B cell (primary cell): ENCODE measurements at regions not wholly inside any gene's neighbourhood (a gene's known extent, or its start where the extent isn't known, plus 50 kb on each side); places are given as distances from the start of the nearest gene placed in this dataset.

Experiments
- ATAC-seq: fragments of 200-7000 bp; cut with Tn5 transposase; one replicate; pipeline ENCODE4 v1.10.0; 2021; ENCODE audit warnings: low read depth, mild to moderate bottlenecking, moderate number of reproducible peaks, moderate library complexity
- CTCF ChIA-PET: fragments of 350-600 bp; sonication (Branson Sonifier 250); formaldehyde crosslinking; loops from one replicate; lab custom pipeline; 2021; ENCODE audit warnings: antibody characterized with exemption, inconsistent platforms; lab: Charles Lee
- POLR2A ChIA-PET: fragments of 350-600 bp; sonication (Branson Sonifier 250); formaldehyde crosslinking; loops from one replicate; lab custom pipeline; 2021; ENCODE audit warnings: antibody characterized with exemption; lab: Charles Lee
- DNase-seq: peaks from one replicate; pipeline ENCODE4 v3.0.0; 2013
- H2AFZ ChIP-seq: 2 replicates; pipeline ENCODE4 v1.6.1; 2012; ENCODE audit warnings: mild to moderate bottlenecking, low read depth, low read length; ENCODE audit not compliant: insufficient read depth, poor library complexity, severe bottlenecking
- H3K27ac ChIP-seq, 2 donors: 1 replicate in 1 of 2; 2 replicates in 1 of 2; pipeline ENCODE4 v1.5.1; 2012 to 2013; ENCODE audit warnings: low read length in 2 of 2, mild to moderate bottlenecking in 2 of 2, moderate library complexity in 1 of 2
- H3K27me3 ChIP-seq, 4 experiments: fragments of 200-600 bp in 1 of 4; sonication (generic) in 1 of 4; replicated peaks in 1 of 4; 1 replicate in 2 of 4; 2 replicates in 2 of 4; pipeline versions ENCODE4 v1.6.1 to v1.7.0; 2013 to 2016; ENCODE audit warnings: low read length in 3 of 4, mild to moderate bottlenecking in 2 of 4, mixed read lengths in 1 of 4, moderate library complexity in 1 of 4; ENCODE audit not compliant: insufficient read depth in 4 of 4, control insufficient read depth in 3 of 4; ENCODE audit errors: control extremely low read depth in 1 of 4
- H3K36me3 ChIP-seq, 2 experiments: replicated peaks in 1 of 2; 1 replicate in 1 of 2; 2 replicates in 1 of 2; pipeline versions ENCODE4 v1.6.1 to v1.7.1; 2013; ENCODE audit warnings: low read length in 1 of 2; ENCODE audit not compliant: insufficient read depth in 2 of 2, control insufficient read depth in 1 of 2; ENCODE audit errors: control extremely low read depth in 1 of 2, extremely low read depth in 1 of 2
- H3K4me1 ChIP-seq, 2 donors: fragments of 200-600 bp in 1 of 2; sonication (generic) in 1 of 2; 1 replicate in 1 of 2; 2 replicates in 1 of 2; pipeline versions ENCODE4 v1.5.1 to v1.6.1; 2013 to 2017; ENCODE audit warnings: low read length in 2 of 2; ENCODE audit not compliant: control insufficient read depth in 2 of 2, insufficient read depth in 2 of 2
- H3K4me2 ChIP-seq: replicated peaks from 2 replicates; pipeline ENCODE3; 2012; ENCODE audit warnings: mild to moderate bottlenecking, low read depth, low read length; ENCODE audit not compliant: poor library complexity, severe bottlenecking
- H3K4me3 ChIP-seq, 5 experiments: fragments of 200-600 bp in 1 of 5; sonication (generic) in 1 of 5; 1 replicate in 3 of 5; 2 replicates in 2 of 5; pipeline versions ENCODE4 v1.5.1 to v1.7.0; 2011 to 2016; ENCODE audit warnings: low read length in 4 of 5, mild to moderate bottlenecking in 4 of 5, low read depth in 2 of 5, control low read depth in 1 of 5, moderate library complexity in 1 of 5; ENCODE audit not compliant: insufficient read depth in 1 of 5; ENCODE audit errors: control extremely low read depth in 1 of 5, extremely low read depth in 1 of 5
- H3K79me2 ChIP-seq: fragments of 200-600 bp; sonication (generic); one replicate; pipeline ENCODE4 v1.6.0; 2016; ENCODE audit warnings: low read length; ENCODE audit not compliant: control insufficient read depth, insufficient read depth
- H3K9ac ChIP-seq: fragments of 200-600 bp; sonication (generic); 2 replicates; pipeline ENCODE4 v1.6.1; 2017; ENCODE audit warnings: mild to moderate bottlenecking, low read length, moderate library complexity
- H3K9me3 ChIP-seq, 3 donors: one replicate each; pipeline versions ENCODE4 v1.6.1 to v1.7.1; 2013; ENCODE audit warnings: low read length in 2 of 3; ENCODE audit not compliant: control insufficient read depth in 2 of 3, insufficient read depth in 1 of 3; ENCODE audit errors: control extremely low read depth in 1 of 3
- H4K20me1 ChIP-seq: 2 replicates; pipeline ENCODE4 v1.6.0; 2012; ENCODE audit warnings: mild to moderate bottlenecking, low read length; ENCODE audit not compliant: insufficient read depth, control insufficient read depth, poor library complexity, severe bottlenecking
- H3K27ac Mint-ChIP-seq: one replicate; pipeline ENCODE4 v1.8.0; 2021; ENCODE audit warnings: mixed read lengths
- H3K27me3 Mint-ChIP-seq: one replicate; pipeline ENCODE4 v1.8.0; 2021; ENCODE audit warnings: mixed read lengths
- H3K4me1 Mint-ChIP-seq: one replicate; pipeline ENCODE4 v1.8.0; 2021; ENCODE audit warnings: mixed read lengths
- H3K4me3 Mint-ChIP-seq: one replicate; pipeline ENCODE4 v1.8.0; 2021; ENCODE audit warnings: mixed read lengths
- H3K9me3 Mint-ChIP-seq: one replicate; pipeline ENCODE4 v1.8.0; 2022; ENCODE audit warnings: mixed read lengths; ENCODE audit not compliant: insufficient read depth
- CTCF ChIP-seq: fragments of 200-600 bp; IDR thresholded peaks from one replicate; pipeline ENCODE4 v1.8.0; 2022; ENCODE audit warnings: antibody characterized with exemption, mild to moderate bottlenecking
- EZH2 ChIP-seq: IDR thresholded peaks from 2 replicates; pipeline ENCODE4 v1.6.1; 2012; ENCODE audit warnings: borderline replicate concordance, low read depth, mild to moderate bottlenecking, moderate library complexity, low read length; ENCODE audit not compliant: insufficient read depth, poor library complexity, severe bottlenecking
- WGBS: methylation state at CpG from one replicate; pipeline ENCODE4 v1.1.5; 2013; ENCODE audit warnings: missing lambda C conversion rate; ENCODE audit not compliant: insufficient coverage; 5-methylcytosine and 5-hydroxymethylcytosine counted together
- intact Hi-C: fragments of 100-400 bp; cut with micrococcal nuclease; formaldehyde crosslinking; loops from one replicate; pipeline ENCODE4 v1.10.0; 2022

- no peaks in the 10 kb centered on the region for H4K20me1 ChIP-seq
- intact Hi-C loops: no loop called here
- no peaks in the 10 kb centered on the region for H3K4me1 Mint-ChIP-seq
- no peaks in the 10 kb centered on the region for H3K79me2 ChIP-seq
- peaks cover 0 to 6% (median 0%) of the 10 kb centered on the region in 3 donors for H3K9me3 ChIP-seq
- H3K27ac ChIP-seq: no peak overlapping the region
- ATAC-seq: no peak
- H3K4me3 Mint-ChIP-seq: no peak overlapping the region
- TF ChIP-seq CTCF (no peak), EZH2 (no peak)
- peaks cover 14% of the 10 kb centered on the region for H3K27me3 Mint-ChIP-seq
- H3K4me1 ChIP-seq: no peaks in the 10 kb centered on the region
- WGBS: 84% methylated on average over 2 of the region's 9 CpGs
- ChIA-PET CTCF (no interaction called here), POLR2A (no interaction called here)
- no peak for DNase-seq
- no peaks in the 10 kb centered on the region for H3K36me3 ChIP-seq
- no peak overlapping the region for H3K9ac ChIP-seq
- peaks cover 0 to 2% (median 0%) of the 10 kb centered on the region in 4 experiments for H3K27me3 ChIP-seq
- no peaks in the 10 kb centered on the region for H3K9me3 Mint-ChIP-seq
- H3K27ac Mint-ChIP-seq: no peak overlapping the region
- no peak overlapping the region for H3K4me2 ChIP-seq
- no peak overlapping the region for H2AFZ ChIP-seq
- no peak overlapping the region for H3K4me3 ChIP-seq
Measured at GRCh38 chr16:73569266-73569980, 521.5 kb upstream of the ZFHX3 start.

GRCh38 chr16:73568769-73569168 lies 520.8 kb upstream of the ZFHX3 start:
- Histone ChIP-seq H3K4me1 (no peaks in the 10 kb centered on the region), H3K9ac (no peak overlapping the region), H3K36me3 (no peaks in the 10 kb centered on the region), H2AFZ (no peak overlapping the region), H3K27me3 (peaks cover 0 to 2% (median 0%) of the 10 kb centered on the region in 4 experiments), H3K9me3 (peaks cover 0 to 6% (median 0%) of the 10 kb centered on the region in 3 donors), H3K4me3 (no peak overlapping the region), H3K27ac (no peak overlapping the region), H3K4me2 (no peak overlapping the region), H3K79me2 (no peaks in the 10 kb centered on the region), H4K20me1 (no peaks in the 10 kb centered on the region)
- no peak overlapping the region for H3K27ac Mint-ChIP-seq
- no peaks in the 10 kb centered on the region for H3K9me3 Mint-ChIP-seq
- 95% methylated on average over 9 of the region's 10 CpGs for WGBS
- POLR2A ChIA-PET: no interaction called here
- intact Hi-C loops: no loop called here
- peaks cover 14% of the 10 kb centered on the region for H3K27me3 Mint-ChIP-seq
- CTCF ChIA-PET: no interaction called here
- TF ChIP-seq CTCF (no peak), EZH2 (no peak)
- DNase-seq (no peak), ATAC-seq (no peak)
- H3K4me1 Mint-ChIP-seq: no peaks in the 10 kb centered on the region
- no peak overlapping the region for H3K4me3 Mint-ChIP-seq
